Colonic mucosa (tissue), 4 donors: ENCODE measurements at regions not wholly inside any gene's neighbourhood (a gene's known extent, or its start where the extent isn't known, plus 50 kb on each side); places are given as distances from the start of the nearest gene placed in this dataset.

Experiments
- DNase-seq: peaks from one replicate; pipeline ENCODE4 v3.0.0-alpha.2; 2020
- H3K27ac ChIP-seq: fragments of 200-600 bp; one replicate; pipeline ENCODE4 v1.8.0; 2021
- H3K27me3 ChIP-seq: fragments of 200-600 bp; one replicate; pipeline ENCODE4 v1.8.0; 2021
- H3K36me3 ChIP-seq: fragments of 200-600 bp; one replicate; pipeline ENCODE4 v1.8.0; 2021
- H3K4me1 ChIP-seq: fragments of 200-600 bp; one replicate; pipeline ENCODE4 v1.8.0; 2021; ENCODE audit warnings: mild to moderate bottlenecking
- H3K4me3 ChIP-seq: fragments of 200-600 bp; one replicate; pipeline ENCODE4 v1.8.0; 2021
- H3K9ac ChIP-seq, 2 donors: one replicate each; pipeline ENCODE4 v1.7.0; 2013; ENCODE audit warnings: control low read depth in 2 of 2, low read depth in 2 of 2, low read length in 2 of 2
- H3K9me3 ChIP-seq: fragments of 200-600 bp; one replicate; pipeline ENCODE4 v1.8.0; 2021
- CTCF ChIP-seq: fragments of 200-600 bp; IDR thresholded peaks from one replicate; pipeline ENCODE4 v1.8.0; 2022; ENCODE audit warnings: antibody characterized with exemption, mild to moderate bottlenecking
- intact Hi-C: fragments of 100-400 bp; cut with DNase I; formaldehyde crosslinking; loops from one replicate; pipeline ENCODE4 v1.14.1; 2022
- donor health status: healthy.
- donor health status: DM: no; HTN: no; CAD: no.
- donor health status: DM: no; HTN: no; CAD: no.

GRCh38 chr5:167587772-167588437 is 703.5 kb upstream of the WWC1 start:
- TF ChIP-seq CTCF: no peak
- Histone ChIP-seq H3K36me3 (no peaks in the 10 kb centered on the region), H3K9me3 (no peaks in the 10 kb centered on the region), H3K9ac (no peak overlapping the region), H3K27ac (no peak overlapping the region), H3K4me3 (no peak overlapping the region), H3K4me1 (no peaks in the 10 kb centered on the region), H3K27me3 (no peaks in the 10 kb centered on the region)
- intact Hi-C loops: no loop called here
- no peak for DNase-seq

- TF ChIP-seq CTCF: no peak
- Histone ChIP-seq H3K27ac (no peak overlapping the region), H3K9ac (no peak overlapping the region), H3K9me3 (no peaks in the 10 kb centered on the region), H3K4me1 (no peaks in the 10 kb centered on the region), H3K27me3 (no peaks in the 10 kb centered on the region), H3K4me3 (no peak overlapping the region), H3K36me3 (no peaks in the 10 kb centered on the region)
- no peak for DNase-seq
- intact Hi-C loops: no loop called here
These were observed 699.3 kb upstream of the WWC1 start for GRCh38 chr5:167592114-167592513.

DNA sequence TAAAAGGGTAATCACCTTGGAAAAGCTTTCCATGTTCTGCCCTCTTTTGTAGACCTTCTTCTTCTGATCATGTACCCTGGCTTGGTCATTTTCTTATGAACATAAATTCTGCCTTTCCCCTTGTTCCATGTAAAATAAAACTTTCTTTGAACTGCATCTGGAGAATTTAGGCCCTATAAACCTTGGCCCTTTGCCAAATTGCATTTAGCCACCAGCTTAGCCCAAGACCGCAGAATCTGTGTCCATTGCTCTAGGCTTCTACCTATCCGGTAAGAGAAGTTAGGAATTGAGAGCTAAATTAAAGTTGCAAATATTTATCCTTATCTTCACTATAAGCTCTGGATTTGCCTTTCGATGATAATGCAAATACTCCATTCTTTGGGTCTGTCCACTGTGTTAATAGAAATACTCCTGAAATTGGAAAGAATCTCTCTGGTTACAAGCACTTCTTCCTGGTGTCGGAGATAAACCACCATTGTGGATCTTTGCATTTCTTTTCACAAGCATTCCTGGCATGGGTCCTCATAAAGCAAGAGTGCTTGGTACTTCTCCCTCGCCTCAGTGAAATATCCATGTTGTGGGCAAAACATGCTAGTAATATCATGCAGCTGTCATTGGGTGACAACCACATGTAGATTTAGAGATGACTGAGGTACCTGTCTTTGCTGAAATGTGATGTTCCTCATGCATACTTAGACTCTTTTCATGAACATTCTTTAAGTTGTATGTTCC is 698.0 kb upstream of the WWC1 start:
- no peak for DNase-seq
- no peak overlapping the region for H3K27ac ChIP-seq
- no peak for TF ChIP-seq CTCF
- no peak overlapping the region for H3K4me3 ChIP-seq
- H3K9me3 ChIP-seq: no peaks in the 10 kb centered on the region
- H3K9ac ChIP-seq: no peak overlapping the region
- no peaks in the 10 kb centered on the region for H3K36me3 ChIP-seq
- H3K27me3 ChIP-seq: no peaks in the 10 kb centered on the region
- H3K4me1 ChIP-seq: no peaks in the 10 kb centered on the region
- intact Hi-C loops: no loop called here

DNA sequence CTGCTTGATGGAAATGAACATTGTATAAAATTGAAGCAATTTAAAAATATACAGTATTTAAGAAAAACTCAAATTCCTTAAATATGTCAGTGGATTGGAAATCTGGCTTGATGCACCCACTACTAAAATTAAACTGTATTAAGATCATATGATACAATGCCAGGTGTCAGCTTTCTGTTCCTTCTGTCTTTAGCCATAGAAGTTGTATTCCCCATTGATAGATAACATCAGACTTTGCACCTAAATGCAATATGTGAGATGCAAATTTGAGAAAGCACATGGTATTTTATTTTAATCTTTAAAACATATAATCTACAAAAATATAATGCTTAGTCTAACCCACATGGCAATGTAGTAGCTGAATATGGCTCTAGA is 697.4 kb upstream of the WWC1 start:
- intact Hi-C loops: no loop called here
- Histone ChIP-seq H3K9me3 (no peaks in the 10 kb centered on the region), H3K9ac (no peak overlapping the region), H3K4me3 (no peak overlapping the region), H3K4me1 (no peaks in the 10 kb centered on the region), H3K36me3 (no peaks in the 10 kb centered on the region), H3K27me3 (no peaks in the 10 kb centered on the region), H3K27ac (no peak overlapping the region)
- DNase-seq: no peak
- no peak for TF ChIP-seq CTCF

GRCh38 chr5:167594750-167595149 is 696.7 kb upstream of the WWC1 start:
- no peak for TF ChIP-seq CTCF
- no peak overlapping the region for H3K4me3 ChIP-seq
- intact Hi-C loops: no loop called here
- no peak overlapping the region for H3K27ac ChIP-seq
- no peaks in the 10 kb centered on the region for H3K27me3 ChIP-seq
- H3K4me1 ChIP-seq: no peaks in the 10 kb centered on the region
- no peak for DNase-seq
- H3K9me3 ChIP-seq: no peaks in the 10 kb centered on the region
- H3K9ac ChIP-seq: no peak overlapping the region
- H3K36me3 ChIP-seq: no peaks in the 10 kb centered on the region
